ENCODE measurements at regions not wholly inside any gene's neighbourhood (a gene's known extent, or its start where the extent isn't known, plus 50 kb on each side); places are given as distances from the start of the nearest gene placed in this dataset.
A peak's percentile ranks its signal among the peaks of the same experiment; 100 is the strongest.

DNA sequence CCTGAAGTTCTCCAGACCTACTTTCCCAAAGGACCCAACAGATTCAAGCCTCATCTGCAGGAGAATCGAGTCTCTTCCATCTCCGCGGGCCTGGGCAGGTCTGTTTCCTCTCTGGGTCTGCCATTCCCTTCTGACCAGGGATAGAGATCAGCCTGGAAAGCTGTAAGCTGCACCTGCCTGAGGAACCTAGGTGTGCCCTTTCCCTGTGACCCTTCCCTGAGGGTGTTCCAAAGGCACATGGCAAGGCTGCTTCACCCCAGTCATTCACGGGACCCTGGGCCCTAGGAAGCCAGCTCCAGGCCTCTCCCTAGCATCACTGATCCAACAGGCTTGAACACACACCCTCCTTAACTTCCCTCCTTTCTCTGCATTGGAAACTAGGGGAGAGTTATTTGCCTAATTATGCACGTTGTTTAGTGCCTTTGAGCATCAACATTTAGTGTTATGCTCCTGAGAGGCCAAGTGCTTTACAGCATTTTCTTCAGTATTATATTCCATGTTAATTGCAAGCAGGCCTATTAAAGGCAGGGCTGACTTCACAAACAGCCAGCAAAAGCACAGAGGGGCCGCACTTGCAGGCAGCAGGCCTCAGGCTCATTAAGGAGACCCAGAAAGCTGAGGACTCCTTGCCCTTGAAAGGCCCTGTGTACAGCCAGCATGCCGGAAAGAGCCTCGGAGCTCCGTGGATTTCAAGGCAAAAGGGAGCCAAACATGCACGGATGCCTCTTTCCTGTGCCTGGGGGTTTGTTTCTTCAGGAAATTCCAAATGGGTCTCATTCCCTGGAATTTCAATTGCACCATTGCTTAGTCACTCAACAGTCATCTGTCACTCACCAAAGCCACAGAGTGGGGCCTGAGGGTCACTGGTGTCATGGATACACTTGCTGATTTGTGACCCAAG is 91.0 kb upstream of the FAM20C start:
- peak overlapping the region; percentile 35 for H2AFZ ChIP-seq (ENCODE audit: low read depth)
- peaks cover 0 to 11% of the 10 kb centered on the region in 2 experiments; a peak in 1 of 4 replicates for H3K4me1 ChIP-seq (ENCODE audit: control insufficient read depth in 1 of 2, insufficient read depth in 2 of 2, low read depth in 1 of 2, low read length in 1 of 2)
- CTCF ChIA-PET = interaction anchor here (1.6 kb wide), 1 partner anchor 99 kb away, joined by 4 read pairs; no protein-coding TSS in a partner anchor
- TF ChIP-seq CHD2 (IDR thresholded peaks at IDR 0.05; ENCODE audit: low read length, partially characterized antibody) = no peak
- TF ChIP-seq, protein P1, sequence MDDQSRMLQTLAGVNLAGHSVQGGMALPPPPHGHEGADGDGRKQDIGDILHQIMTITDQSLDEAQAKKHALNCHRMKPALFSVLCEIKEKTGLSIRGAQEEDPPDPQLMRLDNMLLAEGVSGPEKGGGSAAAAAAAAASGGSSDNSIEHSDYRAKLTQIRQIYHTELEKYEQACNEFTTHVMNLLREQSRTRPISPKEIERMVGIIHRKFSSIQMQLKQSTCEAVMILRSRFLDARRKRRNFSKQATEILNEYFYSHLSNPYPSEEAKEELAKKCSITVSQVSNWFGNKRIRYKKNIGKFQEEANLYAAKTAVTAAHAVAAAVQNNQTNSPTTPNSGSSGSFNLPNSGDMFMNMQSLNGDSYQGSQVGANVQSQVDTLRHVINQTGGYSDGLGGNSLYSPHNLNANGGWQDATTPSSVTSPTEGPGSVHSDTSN (IDR thresholded peaks at IDR 0.05) = peak; percentile 68
- TF ChIP-seq GABPA (IDR thresholded peaks at IDR 0.05; ENCODE audit: low read depth) = no peak
- 0 out of 2 replicates have a peak, but pooled peaks have one; percentile 12 for TF ChIP-seq TCF12 (IDR thresholded peaks at IDR 0.05)
- TF ChIP-seq JUND (IDR thresholded peaks at IDR 0.05) = no peak; the same call in 1 of the 2 replicates
- TF ChIP-seq, protein P2, sequence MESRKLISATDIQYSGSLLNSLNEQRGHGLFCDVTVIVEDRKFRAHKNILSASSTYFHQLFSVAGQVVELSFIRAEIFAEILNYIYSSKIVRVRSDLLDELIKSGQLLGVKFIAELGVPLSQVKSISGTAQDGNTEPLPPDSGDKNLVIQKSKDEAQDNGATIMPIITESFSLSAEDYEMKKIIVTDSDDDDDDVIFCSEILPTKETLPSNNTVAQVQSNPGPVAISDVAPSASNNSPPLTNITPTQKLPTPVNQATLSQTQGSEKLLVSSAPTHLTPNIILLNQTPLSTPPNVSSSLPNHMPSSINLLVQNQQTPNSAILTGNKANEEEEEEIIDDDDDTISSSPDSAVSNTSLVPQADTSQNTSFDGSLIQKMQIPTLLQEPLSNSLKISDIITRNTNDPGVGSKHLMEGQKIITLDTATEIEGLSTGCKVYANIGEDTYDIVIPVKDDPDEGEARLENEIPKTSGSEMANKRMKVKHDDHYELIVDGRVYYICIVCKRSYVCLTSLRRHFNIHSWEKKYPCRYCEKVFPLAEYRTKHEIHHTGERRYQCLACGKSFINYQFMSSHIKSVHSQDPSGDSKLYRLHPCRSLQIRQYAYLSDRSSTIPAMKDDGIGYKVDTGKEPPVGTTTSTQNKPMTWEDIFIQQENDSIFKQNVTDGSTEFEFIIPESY (IDR thresholded peaks at IDR 0.05; ENCODE audit: borderline replicate concordance, low read depth) = no peak
- TF ChIP-seq TEAD4 (IDR thresholded peaks at IDR 0.05; ENCODE audit: borderline replicate concordance, insufficient read depth) = no peak
- TF ChIP-seq EP300 (IDR thresholded peaks at IDR 0.05; ENCODE audit: borderline replicate concordance in 1 of 2, low read depth in 1 of 2, low read length in 1 of 2) = peak in 1 of 2 experiments; percentile 45; a peak in 1 of 4 replicates
- peak; percentile 27; the same call in 1 of the 2 replicates for TF ChIP-seq FOSL2 (IDR thresholded peaks at IDR 0.05; ENCODE audit: borderline replicate concordance, low read depth)
- no peak for TF ChIP-seq POLR2AphosphoS5 (IDR thresholded peaks at IDR 0.05; ENCODE audit: low read depth, low read length)
- no peak overlapping the region; a peak in 1 of 4 replicates for H3K27ac ChIP-seq (ENCODE audit: low read depth in 2 of 2, low read length in 1 of 2)
- no peaks in the 10 kb centered on the region for H3K9me2 ChIP-seq
- peaks cover 9% of the 10 kb centered on the region for H3K9me3 ChIP-seq
- no peaks in the 10 kb centered on the region for H3K36me3 ChIP-seq (replicated peaks in 1 of 2; ENCODE audit: control insufficient read depth in 1 of 2, insufficient read depth in 2 of 2, low read length in 1 of 2)
- H3K9ac ChIP-seq = peak overlapping the region; percentile 14; the same call in 1 of the 2 replicates
- no peak overlapping the region for H3K4me3 ChIP-seq (ENCODE audit: low read depth in 2 of 2, low read length in 1 of 2)
- H3F3A ChIP-seq (replicated peaks; ENCODE audit: insufficient read depth) = no peaks in the 10 kb centered on the region
- WGBS (ENCODE audit: low lambda C conversion rate) = 53% methylated on average over 10 of the region's 10 CpGs
- POLR2A ChIA-PET = no interaction called here
- no peak for DNase-seq
- no peaks in the 10 kb centered on the region for H3K27me3 ChIP-seq (ENCODE audit: insufficient read depth)
- H3K79me2 ChIP-seq (ENCODE audit: insufficient read depth) = no peaks in the 10 kb centered on the region
- H4K20me1 ChIP-seq (ENCODE audit: insufficient read depth) = no peaks in the 10 kb centered on the region
- H3K4me2 ChIP-seq = peak overlapping the region; percentile 8; the same call in 1 of the 2 replicates

DNA sequence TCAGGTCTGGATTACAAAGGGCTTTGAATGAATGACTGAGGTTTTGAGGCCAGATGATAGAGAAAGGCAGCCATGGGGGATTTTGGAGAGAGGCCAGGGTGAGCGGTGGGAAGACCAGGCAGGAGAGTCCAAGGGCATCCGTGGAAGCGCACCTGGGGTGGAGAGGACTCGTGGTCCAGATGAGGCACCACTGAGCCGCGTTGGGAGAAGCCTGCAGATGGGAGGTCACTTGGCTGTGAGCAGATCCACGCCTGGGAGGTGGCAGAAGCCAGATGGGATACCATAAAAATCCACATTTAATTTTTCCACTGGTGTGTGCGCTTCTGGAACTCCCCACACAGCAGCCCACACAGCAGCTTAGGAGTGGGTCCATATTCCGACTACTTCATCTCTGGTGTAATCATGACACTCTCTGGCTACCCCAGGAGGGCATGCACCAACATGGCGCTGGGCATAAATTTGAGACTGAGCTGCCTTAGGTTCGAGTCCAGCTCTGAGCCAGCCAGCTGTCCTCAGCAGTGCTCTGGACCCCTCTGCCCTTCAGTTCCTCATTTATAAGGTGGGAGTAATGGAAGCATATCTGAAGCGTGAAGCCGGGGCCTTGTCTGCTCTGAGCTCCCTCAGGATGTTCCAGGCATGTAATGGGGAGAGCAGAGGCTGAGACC is 90.2 kb upstream of the FAM20C start:
- ChIA-PET POLR2A (no interaction called here), CTCF (no interaction called here)
- WGBS (ENCODE audit: low lambda C conversion rate) = 58% methylated on average over 11 of the region's 13 CpGs
- Histone ChIP-seq H3K9me3 (peaks cover 9% of the 10 kb centered on the region), H3K4me3 (ENCODE audit: low read depth in 2 of 2, low read length in 1 of 2) (no peak overlapping the region), H3K9me2 (no peaks in the 10 kb centered on the region), H3K4me1 (ENCODE audit: control insufficient read depth in 1 of 2, insufficient read depth in 2 of 2, low read depth in 1 of 2, low read length in 1 of 2) (peaks cover 0 to 11% of the 10 kb centered on the region in 2 experiments; a peak in 1 of 4 replicates), H3F3A (replicated peaks; ENCODE audit: insufficient read depth) (no peaks in the 10 kb centered on the region), H3K79me2 (ENCODE audit: insufficient read depth) (no peaks in the 10 kb centered on the region), H3K36me3 (replicated peaks in 1 of 2; ENCODE audit: control insufficient read depth in 1 of 2, insufficient read depth in 2 of 2, low read length in 1 of 2) (no peaks in the 10 kb centered on the region), H3K9ac (no peak overlapping the region), H3K27me3 (ENCODE audit: insufficient read depth) (no peaks in the 10 kb centered on the region), H3K27ac (ENCODE audit: low read depth in 2 of 2, low read length in 1 of 2) (no peak overlapping the region), H2AFZ (ENCODE audit: low read depth) (peak overlapping the region; percentile 35; the same call in 1 of the 2 replicates), H3K4me2 (peak overlapping the region; percentile 8; the same call in 1 of the 2 replicates), H4K20me1 (ENCODE audit: insufficient read depth) (no peaks in the 10 kb centered on the region)
- DNase-seq = no peak
- TF ChIP-seq, protein P3, sequence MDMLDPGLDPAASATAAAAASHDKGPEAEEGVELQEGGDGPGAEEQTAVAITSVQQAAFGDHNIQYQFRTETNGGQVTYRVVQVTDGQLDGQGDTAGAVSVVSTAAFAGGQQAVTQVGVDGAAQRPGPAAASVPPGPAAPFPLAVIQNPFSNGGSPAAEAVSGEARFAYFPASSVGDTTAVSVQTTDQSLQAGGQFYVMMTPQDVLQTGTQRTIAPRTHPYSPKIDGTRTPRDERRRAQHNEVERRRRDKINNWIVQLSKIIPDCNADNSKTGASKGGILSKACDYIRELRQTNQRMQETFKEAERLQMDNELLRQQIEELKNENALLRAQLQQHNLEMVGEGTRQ (IDR thresholded peaks at IDR 0.05; ENCODE audit: borderline replicate concordance, low read depth, low read length) = no peak
- TF ChIP-seq, protein P1 (IDR thresholded peaks at IDR 0.05) = no peak
- TF ChIP-seq GATA2 (CRISPR knock-in tag; IDR thresholded peaks at IDR 0.05) = no peak
- TF ChIP-seq TAF1 (IDR thresholded peaks at IDR 0.05; ENCODE audit: borderline replicate concordance, low read depth, low read length) = no peak
